ENCODE measurements at regions not wholly inside any gene's neighbourhood (a gene's known extent, or its start where the extent isn't known, plus 50 kb on each side); places are given as distances from the start of the nearest gene placed in this dataset.
"Not testable (repeated sequence)": the region's sequence is repeated elsewhere in the genome, so short reads cannot be mapped to it uniquely, and the experiment has no call there.

- H3K27ac ChIP-seq (ENCODE audit: low read depth in 1 of 3, low read length in 2 of 3), result no peak overlapping the region
- H3K9me3 ChIP-seq (ENCODE audit: control insufficient read depth in 2 of 2, insufficient read depth in 1 of 2, low read depth in 1 of 2, low read length in 1 of 2), result peaks cover 0 to 2% of the 10 kb centered on the region in 2 donors
- H3K4me1 ChIP-seq (ENCODE audit: control insufficient read depth in 3 of 3, insufficient read depth in 2 of 3, low read depth in 1 of 3, low read length in 2 of 3), result no peaks in the 10 kb centered on the region
- no peak for FAIRE-seq
- no peak for DNase-seq
- no peaks in the 10 kb centered on the region for H3K27me3 ChIP-seq (ENCODE audit: control insufficient read depth in 3 of 3, insufficient read depth in 3 of 3, low read length in 3 of 3)
- 75 to 80% (median 79%) methylated on average over 6 of the region's 6 CpGs for WGBS, 3 donors
- no peak overlapping the region for H3K4me3 ChIP-seq (ENCODE audit: low read depth in 1 of 3, low read length in 3 of 3)
- H3K36me3 ChIP-seq (ENCODE audit: control insufficient read depth in 3 of 3, insufficient read depth in 2 of 3, low read depth in 1 of 3, low read length in 3 of 3), result no peaks in the 10 kb centered on the region
These were observed 183.9 kb upstream of the CSNK1A1L start for GRCh38 chr13:37289212-37289935.

GRCh38 chr13:37288057-37288720 lies 182.7 kb upstream of the CSNK1A1L start:
- peaks cover 0 to 2% of the 10 kb centered on the region in 2 donors for H3K9me3 ChIP-seq (ENCODE audit: control insufficient read depth in 2 of 2, insufficient read depth in 1 of 2, low read depth in 1 of 2, low read length in 1 of 2)
- 70 to 79% (median 77%) methylated on average over 6 of the region's 6 CpGs for WGBS, 3 donors
- H3K4me3 ChIP-seq (ENCODE audit: low read depth in 1 of 3, low read length in 3 of 3), result no peak overlapping the region
- DNase-seq (peak in 1 of 2 donors; percentile 3), FAIRE-seq (no peak)
- H3K27me3 ChIP-seq (ENCODE audit: control insufficient read depth in 3 of 3, insufficient read depth in 3 of 3, low read length in 3 of 3), result no peaks in the 10 kb centered on the region
- H3K4me1 ChIP-seq (ENCODE audit: control insufficient read depth in 3 of 3, insufficient read depth in 2 of 3, low read depth in 1 of 3, low read length in 2 of 3), result no peaks in the 10 kb centered on the region
- H3K27ac ChIP-seq (ENCODE audit: low read depth in 1 of 3, low read length in 2 of 3), result no peak overlapping the region
- H3K36me3 ChIP-seq (ENCODE audit: control insufficient read depth in 3 of 3, insufficient read depth in 2 of 3, low read depth in 1 of 3, low read length in 3 of 3), result no peaks in the 10 kb centered on the region

- H3K4me1 ChIP-seq (ENCODE audit: control insufficient read depth in 3 of 3, insufficient read depth in 2 of 3, low read depth in 1 of 3, low read length in 2 of 3); H3K27me3 ChIP-seq (ENCODE audit: control insufficient read depth in 3 of 3, insufficient read depth in 3 of 3, low read length in 3 of 3); H3K27ac ChIP-seq (ENCODE audit: low read depth in 1 of 3, low read length in 2 of 3); H3K9me3 ChIP-seq (ENCODE audit: control insufficient read depth in 2 of 2, insufficient read depth in 1 of 2, low read depth in 1 of 2, low read length in 1 of 2); H3K4me3 ChIP-seq (ENCODE audit: low read depth in 1 of 3, low read length in 3 of 3); DNase-seq; H3K36me3 ChIP-seq (ENCODE audit: control insufficient read depth in 3 of 3, insufficient read depth in 2 of 3, low read depth in 1 of 3, low read length in 3 of 3); FAIRE-seq: not testable (repeated sequence)
- WGBS, 3 donors, result 80 to 96% (median 94%) methylated on average over 5 to 28 of the region's 28 CpGs
These were observed 174.8 kb upstream of the CSNK1A1L start for GRCh38 chr13:37280231-37280630.

- Histone ChIP-seq H3K9me3 (ENCODE audit: control insufficient read depth in 2 of 2, insufficient read depth in 1 of 2, low read depth in 1 of 2, low read length in 1 of 2) (peaks cover 0 to 13% of the 10 kb centered on the region in 2 donors), H3K36me3 (ENCODE audit: control insufficient read depth in 3 of 3, insufficient read depth in 2 of 3, low read depth in 1 of 3, low read length in 3 of 3) (no peaks in the 10 kb centered on the region), H3K27me3 (ENCODE audit: control insufficient read depth in 3 of 3, insufficient read depth in 3 of 3, low read length in 3 of 3) (no peaks in the 10 kb centered on the region), H3K4me1 (ENCODE audit: control insufficient read depth in 3 of 3, insufficient read depth in 2 of 3, low read depth in 1 of 3, low read length in 2 of 3) (no peaks in the 10 kb centered on the region), H3K4me3 (ENCODE audit: low read depth in 1 of 3, low read length in 3 of 3) (no peak overlapping the region), H3K27ac (ENCODE audit: low read depth in 1 of 3, low read length in 2 of 3) (no peak overlapping the region)
- DNase-seq, result no peak
- no peak for FAIRE-seq
- 59 to 77% (median 67%) methylated on average over 3 of the region's 3 CpGs for WGBS, 3 donors
These were observed 172.1 kb upstream of the CSNK1A1L start for GRCh38 chr13:37277435-37278144.

- DNase-seq (no peak), FAIRE-seq (no peak)
- Histone ChIP-seq H3K36me3 (ENCODE audit: control insufficient read depth in 3 of 3, insufficient read depth in 2 of 3, low read depth in 1 of 3, low read length in 3 of 3) (no peaks in the 10 kb centered on the region), H3K27me3 (ENCODE audit: control insufficient read depth in 3 of 3, insufficient read depth in 3 of 3, low read length in 3 of 3) (no peaks in the 10 kb centered on the region), H3K27ac (ENCODE audit: low read depth in 1 of 3, low read length in 2 of 3) (no peak overlapping the region), H3K4me3 (ENCODE audit: low read depth in 1 of 3, low read length in 3 of 3) (no peak overlapping the region), H3K9me3 (ENCODE audit: control insufficient read depth in 2 of 2, insufficient read depth in 1 of 2, low read depth in 1 of 2, low read length in 1 of 2) (peaks cover 0 to 17% of the 10 kb centered on the region in 2 donors), H3K4me1 (ENCODE audit: control insufficient read depth in 3 of 3, insufficient read depth in 2 of 3, low read depth in 1 of 3, low read length in 2 of 3) (no peaks in the 10 kb centered on the region)
- 93 to 100% (median 94%) methylated on average over 1 of the region's 1 CpG for WGBS, 3 donors
These were observed 171.5 kb upstream of the CSNK1A1L start for GRCh38 chr13:37277007-37277406.

GRCh38 chr13:37274569-37275497 lies 169.4 kb upstream of the CSNK1A1L start:
- no peak for FAIRE-seq
- no peaks in the 10 kb centered on the region for H3K4me1 ChIP-seq (ENCODE audit: control insufficient read depth in 3 of 3, insufficient read depth in 2 of 3, low read depth in 1 of 3, low read length in 2 of 3)
- 83 to 87% (median 84%) methylated on average over 6 of the region's 6 CpGs for WGBS, 3 donors
- H3K4me3 ChIP-seq (ENCODE audit: low read depth in 1 of 3, low read length in 3 of 3), result no peak overlapping the region
- no peaks in the 10 kb centered on the region for H3K36me3 ChIP-seq (ENCODE audit: control insufficient read depth in 3 of 3, insufficient read depth in 2 of 3, low read depth in 1 of 3, low read length in 3 of 3)
- H3K27me3 ChIP-seq (ENCODE audit: control insufficient read depth in 3 of 3, insufficient read depth in 3 of 3, low read length in 3 of 3), result no peaks in the 10 kb centered on the region
- DNase-seq, result no peak
- no peak overlapping the region for H3K27ac ChIP-seq (ENCODE audit: low read depth in 1 of 3, low read length in 2 of 3)
- H3K9me3 ChIP-seq (ENCODE audit: control insufficient read depth in 2 of 2, insufficient read depth in 1 of 2, low read depth in 1 of 2, low read length in 1 of 2), result peaks cover 0 to 18% of the 10 kb centered on the region in 2 donors

- no peaks in the 10 kb centered on the region for H3K4me1 ChIP-seq (ENCODE audit: control insufficient read depth in 3 of 3, insufficient read depth in 2 of 3, low read depth in 1 of 3, low read length in 2 of 3)
- WGBS, 3 donors, result 29 to 54% (median 45%) methylated on average over 1 of the region's 1 CpG
- no peak for FAIRE-seq
- no peaks in the 10 kb centered on the region for H3K27me3 ChIP-seq (ENCODE audit: control insufficient read depth in 3 of 3, insufficient read depth in 3 of 3, low read length in 3 of 3)
- H3K9me3 ChIP-seq (ENCODE audit: control insufficient read depth in 2 of 2, insufficient read depth in 1 of 2, low read depth in 1 of 2, low read length in 1 of 2), result peaks cover 2 to 25% of the 10 kb centered on the region in 2 donors
- H3K4me3 ChIP-seq (ENCODE audit: low read depth in 1 of 3, low read length in 3 of 3), result no peak overlapping the region
- no peaks in the 10 kb centered on the region for H3K36me3 ChIP-seq (ENCODE audit: control insufficient read depth in 3 of 3, insufficient read depth in 2 of 3, low read depth in 1 of 3, low read length in 3 of 3)
- DNase-seq, result no peak
- H3K27ac ChIP-seq (ENCODE audit: low read depth in 1 of 3, low read length in 2 of 3), result no peak overlapping the region
These were observed 168.4 kb upstream of the CSNK1A1L start for GRCh38 chr13:37273836-37274235.
